ENCODE measurements at regions not wholly inside any gene's neighbourhood (a gene's known extent, or its start where the extent isn't known, plus 50 kb on each side); places are given as distances from the start of the nearest gene placed in this dataset.

DNA sequence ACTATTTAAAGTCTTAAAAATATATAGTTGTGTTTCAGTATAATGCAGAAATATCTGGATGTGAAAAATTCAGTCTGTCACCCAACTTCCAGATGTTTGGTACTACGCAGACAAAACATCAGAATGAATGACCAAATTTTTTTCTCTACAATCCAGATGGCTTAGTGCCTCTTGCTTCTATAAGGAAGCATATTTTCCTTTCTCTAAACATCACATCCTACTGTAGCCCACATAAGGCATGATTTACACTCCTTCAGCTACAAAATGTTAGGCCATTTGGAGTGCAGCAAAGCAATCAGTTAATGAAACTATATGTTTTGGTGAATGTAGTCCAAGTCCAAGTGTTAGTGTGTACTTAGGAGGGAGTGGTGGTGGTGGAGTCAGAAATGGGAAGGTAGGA, 162.9 kb upstream of the SIX2 start:
- no peak for TF ChIP-seq POLR2AphosphoS5 (IDR thresholded peaks at IDR 0.05)
- TF ChIP-seq, protein P1, sequence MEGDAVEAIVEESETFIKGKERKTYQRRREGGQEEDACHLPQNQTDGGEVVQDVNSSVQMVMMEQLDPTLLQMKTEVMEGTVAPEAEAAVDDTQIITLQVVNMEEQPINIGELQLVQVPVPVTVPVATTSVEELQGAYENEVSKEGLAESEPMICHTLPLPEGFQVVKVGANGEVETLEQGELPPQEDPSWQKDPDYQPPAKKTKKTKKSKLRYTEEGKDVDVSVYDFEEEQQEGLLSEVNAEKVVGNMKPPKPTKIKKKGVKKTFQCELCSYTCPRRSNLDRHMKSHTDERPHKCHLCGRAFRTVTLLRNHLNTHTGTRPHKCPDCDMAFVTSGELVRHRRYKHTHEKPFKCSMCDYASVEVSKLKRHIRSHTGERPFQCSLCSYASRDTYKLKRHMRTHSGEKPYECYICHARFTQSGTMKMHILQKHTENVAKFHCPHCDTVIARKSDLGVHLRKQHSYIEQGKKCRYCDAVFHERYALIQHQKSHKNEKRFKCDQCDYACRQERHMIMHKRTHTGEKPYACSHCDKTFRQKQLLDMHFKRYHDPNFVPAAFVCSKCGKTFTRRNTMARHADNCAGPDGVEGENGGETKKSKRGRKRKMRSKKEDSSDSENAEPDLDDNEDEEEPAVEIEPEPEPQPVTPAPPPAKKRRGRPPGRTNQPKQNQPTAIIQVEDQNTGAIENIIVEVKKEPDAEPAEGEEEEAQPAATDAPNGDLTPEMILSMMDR (IDR thresholded peaks at IDR 0.05) = no peak

Measured in breast epithelium (tissue), 3 donors.